ENCODE measurements at regions not wholly inside any gene's neighbourhood (a gene's known extent, or its start where the extent isn't known, plus 50 kb on each side); places are given as distances from the start of the nearest gene placed in this dataset.

DNA sequence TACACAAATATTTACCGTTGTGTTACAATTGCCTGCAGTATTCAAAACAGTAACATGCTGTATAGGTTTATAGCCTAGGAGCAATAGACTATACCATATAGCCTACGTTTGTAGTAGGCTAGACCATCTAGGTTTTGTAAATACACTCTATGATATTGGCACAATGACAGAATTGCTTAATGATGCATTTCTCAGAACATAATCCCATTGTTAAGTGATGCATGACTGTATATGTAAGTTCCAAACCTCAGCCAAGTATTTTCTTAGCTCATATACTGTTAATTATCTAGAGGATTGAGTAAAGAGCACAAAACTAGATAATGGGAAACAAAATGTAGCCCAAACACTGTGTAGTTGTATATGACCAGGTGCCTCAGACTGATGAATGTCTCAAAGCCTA is 220.1 kb downstream of the ANXA1 start:
- no peak for TF ChIP-seq EZH2 (IDR thresholded peaks at IDR 0.05)
- TF ChIP-seq POLR2AphosphoS5 (IDR thresholded peaks at IDR 0.05; ENCODE audit: borderline replicate concordance, low read depth, low read length), result no peak
